HG03095 (cell line): ENCODE measurements at regions not wholly inside any gene's neighbourhood (a gene's known extent, or its start where the extent isn't known, plus 50 kb on each side); places are given as distances from the start of the nearest gene placed in this dataset.
"Not testable (repeated sequence)": the region's sequence is repeated elsewhere in the genome, so short reads cannot be mapped to it uniquely, and the experiment has no call there.

ENCODE experiments used
- ATAC-seq: cut with Tn5 transposase; IDR thresholded peaks from one replicate; pipeline ENCODE4 v1.9.1; 2021; ENCODE audit warnings: moderate library complexity; ENCODE audit not compliant: unreplicated experiment

DNA sequence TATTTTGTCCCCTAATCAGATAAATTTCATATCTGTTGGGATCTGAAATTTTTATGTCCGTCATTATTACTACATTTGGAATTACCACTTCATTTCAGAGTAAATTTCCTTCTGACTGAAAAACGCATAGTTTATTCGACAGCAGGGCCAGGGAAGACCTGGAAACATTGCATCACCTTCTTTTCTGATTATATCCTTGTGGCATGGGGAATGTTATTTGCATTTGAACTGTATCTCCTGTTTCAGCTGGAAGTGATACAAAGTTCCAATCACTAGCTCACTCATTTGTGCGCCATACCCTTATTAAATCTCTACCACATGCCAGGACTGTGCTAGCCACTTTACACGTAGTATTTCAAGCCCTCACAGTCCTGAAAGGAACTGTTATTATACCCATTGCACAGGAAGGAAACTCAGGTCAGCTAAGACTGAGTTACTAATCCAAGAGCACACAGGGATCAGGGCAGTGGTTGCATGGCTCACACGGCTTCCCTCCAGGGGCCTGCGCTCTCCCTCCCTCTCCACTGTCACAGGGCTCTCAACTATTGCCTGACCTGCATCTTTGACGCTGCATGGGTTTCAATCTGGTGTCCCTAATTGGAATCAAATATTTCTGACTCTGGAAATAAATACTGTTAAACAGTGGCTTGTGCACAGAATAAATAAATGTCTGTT, 84.4 kb upstream of the NANOS1 start:
- ATAC-seq = no peak

DNA sequence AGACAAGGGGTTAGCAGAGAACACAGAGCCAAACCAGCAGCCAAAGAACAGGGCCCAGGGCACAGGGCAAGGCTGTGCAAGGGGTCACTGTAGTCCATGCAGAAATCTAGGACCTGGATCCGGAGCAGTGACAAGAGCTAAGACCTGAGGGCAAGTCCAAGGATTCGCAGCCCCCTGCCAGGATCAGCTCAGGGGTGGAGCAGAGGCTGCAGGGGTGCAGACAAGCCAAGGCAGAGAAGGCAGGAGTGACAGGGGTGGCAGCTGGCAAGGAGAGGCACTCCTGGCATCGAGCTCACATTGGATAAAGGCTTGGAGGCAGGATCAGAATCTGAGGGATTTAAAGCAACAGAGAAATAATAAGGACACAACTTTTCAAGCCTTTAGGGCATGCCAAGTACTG, 80.7 kb upstream of the NANOS1 start:
- ATAC-seq = no peak

- no peak for ATAC-seq
Measured at GRCh38 chr10:118950190-118950680, 79.3 kb upstream of the NANOS1 start.

DNA sequence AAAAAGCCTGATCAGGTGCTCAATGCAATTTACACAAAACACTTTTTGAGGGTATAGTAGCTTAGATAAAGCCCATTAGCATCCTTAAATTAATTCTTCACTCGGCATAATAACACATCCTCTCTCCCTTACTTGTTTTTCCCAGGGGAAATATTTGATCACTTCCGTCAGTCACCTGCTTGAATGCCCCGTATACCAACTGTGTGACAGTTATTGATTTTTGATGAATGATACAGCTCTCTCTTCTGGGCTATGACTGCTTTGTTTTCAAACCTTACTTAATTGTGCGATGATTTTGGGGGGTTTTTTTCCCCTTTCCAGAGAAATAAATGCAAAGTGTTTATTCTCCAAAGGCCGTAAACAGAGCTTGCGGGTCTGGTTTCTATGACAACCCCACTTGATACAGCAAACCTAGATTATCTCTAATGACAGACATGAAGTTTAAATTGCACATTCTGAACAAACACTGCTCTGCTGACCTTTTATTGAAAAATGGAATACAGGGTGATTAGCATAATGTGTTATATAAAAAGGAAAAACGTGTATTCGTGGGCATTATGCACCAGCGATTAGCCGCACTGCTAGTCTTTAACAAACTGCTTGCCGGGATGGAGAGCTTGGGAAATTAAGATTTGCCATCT, 78.4 kb upstream of the NANOS1 start:
- ATAC-seq = no peak

DNA sequence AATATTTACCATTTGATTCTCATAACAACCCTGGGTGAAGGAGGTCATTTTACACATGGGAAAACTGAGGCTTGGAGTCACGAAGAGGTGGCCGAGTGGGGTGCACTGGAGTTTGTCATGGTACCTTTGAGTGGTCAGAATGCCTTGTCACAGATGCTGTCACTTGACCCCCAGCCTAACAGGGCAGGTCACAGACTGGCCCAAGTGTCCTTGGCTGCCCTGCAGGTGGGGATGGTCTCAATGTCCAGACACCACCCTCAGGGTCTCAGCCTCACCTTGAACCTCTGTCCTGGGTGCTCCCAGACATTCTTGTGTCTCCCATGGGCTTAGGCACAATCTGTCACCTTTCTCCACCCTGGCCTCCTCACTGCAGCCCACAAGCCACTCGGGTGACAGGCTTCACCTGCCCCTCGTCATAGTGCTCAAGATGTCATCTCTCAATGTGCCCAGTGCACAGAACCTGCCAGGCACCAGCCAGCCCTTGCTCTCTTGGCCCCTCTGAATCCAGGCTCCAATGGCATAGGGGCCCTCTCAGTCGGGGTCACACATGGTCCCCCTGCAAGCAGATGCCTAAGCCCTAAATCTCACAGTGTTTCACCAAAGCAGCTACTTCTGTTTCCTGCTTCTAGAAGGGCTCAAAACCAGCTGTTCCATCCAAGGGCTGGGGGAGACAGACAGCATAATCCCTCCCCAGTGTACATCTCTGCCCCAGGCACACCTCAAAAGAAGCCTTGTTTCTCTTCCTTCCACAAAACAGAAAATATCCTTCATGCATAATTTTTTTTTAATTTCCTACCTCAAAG, 76.8 kb upstream of the NANOS1 start:
- no peak for ATAC-seq

GRCh38 chr10:118953598-118954393, 75.7 kb upstream of the NANOS1 start:
- ATAC-seq = no peak

DNA sequence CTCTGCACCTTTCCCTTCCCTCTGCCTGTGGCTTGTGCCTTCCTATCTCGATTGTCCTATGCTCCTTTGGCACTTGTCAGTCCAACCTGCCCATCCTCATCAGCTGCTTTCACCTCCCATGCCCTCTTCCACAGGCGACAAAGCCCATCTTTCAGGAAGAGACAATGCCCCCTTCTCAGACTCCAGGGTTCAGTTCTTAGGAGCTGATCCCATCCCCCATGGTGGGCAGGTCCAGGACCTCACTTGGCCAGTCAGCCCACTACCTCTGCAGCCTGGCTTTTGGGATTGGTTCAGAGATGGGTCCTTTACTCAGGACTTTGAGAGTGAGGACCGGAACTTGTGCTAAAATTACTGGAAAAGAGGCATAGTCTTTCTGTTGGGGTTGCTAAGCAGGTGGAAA, 74.0 kb upstream of the NANOS1 start:
- no peak for ATAC-seq

DNA sequence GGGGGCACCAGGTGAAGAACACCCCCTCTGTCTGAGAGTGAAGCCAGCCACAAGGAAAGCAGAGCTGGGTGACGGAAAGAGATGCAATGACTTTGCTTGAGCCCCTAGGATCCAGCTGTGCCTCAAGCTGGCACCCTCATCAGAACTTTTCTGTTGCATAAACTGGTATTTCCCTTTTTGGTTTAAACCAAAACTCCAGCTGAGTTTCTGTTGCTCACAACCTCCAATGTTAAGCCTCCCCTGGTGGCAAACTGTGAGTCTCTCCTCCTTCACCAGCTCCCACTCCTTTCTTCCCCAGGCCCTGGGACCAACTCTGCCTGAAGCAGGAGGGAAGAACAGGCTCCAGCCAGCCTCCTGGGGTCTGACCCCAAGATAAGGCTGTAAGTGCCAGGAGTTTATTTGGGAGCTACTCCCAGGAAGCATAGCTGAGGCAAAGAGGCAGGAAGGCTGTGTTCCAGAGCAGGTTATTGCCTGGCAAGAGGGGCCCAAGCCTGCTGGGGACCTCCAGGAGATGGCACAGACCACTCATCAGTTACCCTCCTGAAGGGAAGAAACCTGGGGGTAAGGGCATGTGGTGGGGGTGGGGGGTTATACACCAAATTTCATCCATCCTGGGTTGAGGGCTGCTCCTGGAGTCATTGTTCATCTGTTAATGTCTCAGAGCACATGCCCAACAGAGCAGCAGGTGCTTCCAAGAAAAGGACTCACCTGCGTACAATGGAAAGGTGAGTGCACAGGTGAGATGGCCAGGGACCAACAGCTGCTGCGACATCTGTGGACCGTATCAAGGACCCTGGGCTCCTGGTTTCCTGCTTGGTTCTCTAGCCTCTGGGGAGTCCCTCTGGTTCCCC, 73.3 kb upstream of the NANOS1 start:
- ATAC-seq = no peak

GRCh38 chr10:118956802-118957442, 72.6 kb upstream of the NANOS1 start:
- no peak for ATAC-seq

DNA sequence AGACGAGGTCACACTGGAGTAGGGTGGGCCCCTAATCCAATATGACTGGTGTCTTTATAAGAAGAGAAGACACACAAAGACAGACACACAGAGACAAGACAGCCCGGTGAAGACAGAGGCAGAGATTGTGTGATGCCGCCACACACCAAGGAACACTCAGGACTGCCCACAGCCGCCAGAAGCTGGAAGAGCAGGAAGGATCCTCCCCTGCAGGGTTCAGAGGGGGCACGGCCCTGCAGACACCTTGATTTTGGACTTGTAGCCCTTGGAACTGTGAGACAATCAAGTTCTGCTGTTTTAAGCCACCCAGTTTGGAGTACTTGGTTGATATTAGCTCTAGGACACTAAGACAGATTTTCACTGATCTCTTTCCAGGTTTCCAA, 72.1 kb upstream of the NANOS1 start:
- no peak for ATAC-seq

GRCh38 chr10:118957966-118958365, 71.5 kb upstream of the NANOS1 start:
- no peak for ATAC-seq

DNA sequence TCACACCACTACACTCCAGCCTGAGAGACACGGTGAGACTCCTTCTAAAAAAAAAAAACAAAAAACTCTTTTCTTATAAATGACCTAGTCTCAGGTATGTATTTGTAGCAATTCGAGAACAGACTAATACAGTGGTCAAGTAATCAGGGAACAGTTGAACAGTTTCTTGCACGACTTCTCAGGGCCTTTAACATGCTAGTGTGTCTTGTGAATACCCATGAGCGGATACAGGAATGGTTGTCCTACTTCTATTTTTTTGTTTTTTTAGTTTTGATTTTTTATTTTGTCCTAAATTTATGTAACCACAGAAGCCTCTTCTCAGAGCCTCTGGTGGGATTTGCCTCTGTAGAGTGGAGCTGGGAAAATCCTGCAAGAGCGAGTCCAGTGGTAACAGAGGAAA, 71.0 kb upstream of the NANOS1 start:
- no peak for ATAC-seq

DNA sequence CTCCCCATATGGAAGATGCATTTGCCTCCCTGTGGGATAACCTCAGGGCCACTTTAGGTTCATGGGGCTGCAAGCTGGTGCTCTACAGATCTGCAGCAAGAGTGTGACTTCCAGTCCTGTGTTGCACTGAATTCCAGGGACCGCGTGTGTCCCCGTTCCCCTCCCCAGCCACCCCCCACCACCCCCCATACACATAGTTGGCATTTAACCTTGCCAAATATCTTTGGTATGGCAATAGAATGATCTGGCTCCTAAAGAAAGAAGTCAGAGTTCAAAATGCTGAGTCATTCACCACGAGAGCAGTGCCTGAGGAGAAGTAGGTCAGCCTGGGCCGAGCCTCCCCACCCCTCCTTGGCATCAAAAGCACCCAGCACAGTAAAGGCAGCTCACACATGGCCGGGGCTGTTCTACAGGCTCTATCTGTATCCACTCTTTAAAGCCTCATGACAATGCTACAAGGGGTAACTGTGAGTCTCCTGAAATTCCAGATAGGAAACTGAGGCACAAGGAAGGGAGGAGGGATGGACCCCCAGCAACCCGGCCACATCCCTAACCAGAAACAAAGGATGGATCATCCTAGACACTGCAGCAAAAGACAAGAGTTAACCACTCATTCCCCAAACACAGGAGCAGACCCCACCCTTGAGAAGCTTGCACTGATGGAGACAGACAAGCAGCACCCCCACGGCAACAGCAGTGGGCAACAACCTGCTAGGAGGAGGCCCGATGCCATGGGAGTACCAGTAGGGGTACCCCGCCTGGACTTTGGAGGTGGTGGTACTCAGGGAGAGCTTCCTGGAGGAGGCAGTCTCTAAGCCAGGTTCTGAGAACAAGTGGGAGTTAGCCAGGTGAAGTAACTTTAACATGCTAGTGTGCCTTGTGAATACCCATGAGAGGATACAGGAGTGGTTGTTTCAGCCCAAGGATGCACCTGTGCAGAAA, 70.3 kb upstream of the NANOS1 start:
- no peak for ATAC-seq

GRCh38 chr10:118960157-118961090, 69.1 kb upstream of the NANOS1 start:
- ATAC-seq = no peak

GRCh38 chr10:118961436-118961835, 68.1 kb upstream of the NANOS1 start:
- ATAC-seq = no peak

DNA sequence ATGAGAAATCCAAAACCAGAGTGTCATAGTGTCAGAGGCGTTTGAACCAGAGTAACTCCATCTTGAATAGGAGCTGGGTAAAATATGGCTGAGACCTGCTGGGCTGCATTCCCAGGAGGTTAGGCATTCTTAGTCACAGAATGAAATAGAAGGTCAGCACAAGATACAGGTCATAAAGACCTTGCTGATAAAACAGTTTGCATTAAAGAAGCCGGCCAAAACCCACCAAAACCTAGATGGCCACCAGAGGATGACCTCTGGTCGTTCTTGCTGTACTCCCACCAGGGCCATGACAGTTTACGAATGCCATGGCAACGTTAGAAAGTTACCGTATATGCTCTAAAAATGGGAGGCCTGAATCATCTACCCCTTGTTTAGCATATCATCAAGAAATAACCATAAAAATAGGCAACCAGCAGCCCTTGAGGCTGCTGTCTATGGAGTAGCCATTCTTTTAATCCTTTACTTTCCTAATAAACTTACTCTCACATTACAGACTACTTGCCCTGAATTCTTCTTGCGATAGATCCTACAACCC, 67.1 kb upstream of the NANOS1 start:
- ATAC-seq = not testable (repeated sequence)

- no peak for ATAC-seq
Measured at GRCh38 chr10:118963341-118963740, 66.2 kb upstream of the NANOS1 start.
